Endothelial cell (in vitro differentiated cells): ENCODE measurements at regions not wholly inside any gene's neighbourhood (a gene's known extent, or its start where the extent isn't known, plus 50 kb on each side); places are given as distances from the start of the nearest gene placed in this dataset.

ENCODE experiments used
- DNase-seq: peaks from one replicate; pipeline ENCODE4 v3.0.0; 2021; ENCODE audit warnings: low spot score
- H3K27ac Mint-ChIP-seq: one replicate; pipeline ENCODE4 v1.8.0; 2021; ENCODE audit warnings: mixed read lengths, inconsistent platforms; ENCODE audit not compliant: unreplicated experiment
- H3K27me3 Mint-ChIP-seq: one replicate; pipeline ENCODE4 v1.8.0; 2021; ENCODE audit warnings: mild to moderate bottlenecking, moderate library complexity, mixed read lengths, inconsistent platforms; ENCODE audit not compliant: unreplicated experiment
- H3K36me3 Mint-ChIP-seq: one replicate; pipeline ENCODE4 v1.8.0; 2021; ENCODE audit warnings: mild to moderate bottlenecking, low read depth, mixed read lengths, inconsistent platforms; ENCODE audit not compliant: unreplicated experiment
- H3K4me1 Mint-ChIP-seq: one replicate; pipeline ENCODE4 v1.8.0; 2021; ENCODE audit warnings: mild to moderate bottlenecking, mixed read lengths, inconsistent platforms; ENCODE audit not compliant: unreplicated experiment
- H3K4me3 Mint-ChIP-seq: one replicate; pipeline ENCODE4 v1.8.0; 2021; ENCODE audit warnings: mild to moderate bottlenecking, mixed read lengths, inconsistent platforms; ENCODE audit not compliant: unreplicated experiment
- H3K9me3 Mint-ChIP-seq: one replicate; pipeline ENCODE4 v1.8.0; 2021; ENCODE audit warnings: mixed read lengths, inconsistent platforms; ENCODE audit not compliant: unreplicated experiment
- TF ChIP-seq, protein P1 (sequence below): fragments of 200-600 bp; sonication (generic); IDR thresholded peaks from one replicate; pipeline ENCODE4 v1.5.0; 2021; ENCODE audit warnings: antibody characterized with exemption; ENCODE audit not compliant: unreplicated experiment

DNA sequence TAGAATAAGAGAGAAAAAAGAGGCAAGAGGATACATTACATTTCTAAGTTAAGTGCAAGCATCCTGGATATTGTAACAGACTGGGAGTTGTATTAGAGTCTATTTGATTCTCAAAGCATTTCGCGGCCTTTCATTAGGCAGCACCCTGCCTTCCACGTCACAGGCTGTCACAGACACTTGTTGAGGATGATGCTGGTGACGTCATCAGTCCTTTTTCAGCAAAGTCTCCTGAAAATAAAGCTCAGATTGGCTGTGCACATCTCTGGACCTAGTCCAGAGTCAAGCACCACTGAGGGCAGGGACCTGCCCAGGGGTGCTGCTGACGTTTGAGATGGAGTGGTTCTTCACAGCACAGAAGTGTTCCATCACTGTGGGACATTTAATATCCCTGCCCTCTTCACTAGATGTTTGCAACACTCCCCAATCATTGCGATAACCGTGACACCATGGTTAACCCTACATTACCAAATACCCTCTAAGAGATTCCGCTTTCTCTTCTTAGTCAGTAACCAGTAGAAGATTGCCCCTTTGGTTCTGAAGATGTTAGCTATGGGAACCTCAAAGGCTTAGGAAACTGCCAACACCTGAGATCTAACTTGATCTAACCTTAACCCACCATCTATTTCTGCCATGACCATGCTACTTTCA is 72.7 kb upstream of the F3 start:
- Mint-ChIP-seq H3K4me3 (no peak overlapping the region), H3K4me1 (peaks cover 9% of the 10 kb centered on the region), H3K36me3 (no peaks in the 10 kb centered on the region), H3K27ac (no peak overlapping the region), H3K9me3 (no peaks in the 10 kb centered on the region), H3K27me3 (peaks cover 4% of the 10 kb centered on the region)
- DNase-seq, result no peak
- TF ChIP-seq, protein P1, sequence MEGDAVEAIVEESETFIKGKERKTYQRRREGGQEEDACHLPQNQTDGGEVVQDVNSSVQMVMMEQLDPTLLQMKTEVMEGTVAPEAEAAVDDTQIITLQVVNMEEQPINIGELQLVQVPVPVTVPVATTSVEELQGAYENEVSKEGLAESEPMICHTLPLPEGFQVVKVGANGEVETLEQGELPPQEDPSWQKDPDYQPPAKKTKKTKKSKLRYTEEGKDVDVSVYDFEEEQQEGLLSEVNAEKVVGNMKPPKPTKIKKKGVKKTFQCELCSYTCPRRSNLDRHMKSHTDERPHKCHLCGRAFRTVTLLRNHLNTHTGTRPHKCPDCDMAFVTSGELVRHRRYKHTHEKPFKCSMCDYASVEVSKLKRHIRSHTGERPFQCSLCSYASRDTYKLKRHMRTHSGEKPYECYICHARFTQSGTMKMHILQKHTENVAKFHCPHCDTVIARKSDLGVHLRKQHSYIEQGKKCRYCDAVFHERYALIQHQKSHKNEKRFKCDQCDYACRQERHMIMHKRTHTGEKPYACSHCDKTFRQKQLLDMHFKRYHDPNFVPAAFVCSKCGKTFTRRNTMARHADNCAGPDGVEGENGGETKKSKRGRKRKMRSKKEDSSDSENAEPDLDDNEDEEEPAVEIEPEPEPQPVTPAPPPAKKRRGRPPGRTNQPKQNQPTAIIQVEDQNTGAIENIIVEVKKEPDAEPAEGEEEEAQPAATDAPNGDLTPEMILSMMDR, result no peak

DNA sequence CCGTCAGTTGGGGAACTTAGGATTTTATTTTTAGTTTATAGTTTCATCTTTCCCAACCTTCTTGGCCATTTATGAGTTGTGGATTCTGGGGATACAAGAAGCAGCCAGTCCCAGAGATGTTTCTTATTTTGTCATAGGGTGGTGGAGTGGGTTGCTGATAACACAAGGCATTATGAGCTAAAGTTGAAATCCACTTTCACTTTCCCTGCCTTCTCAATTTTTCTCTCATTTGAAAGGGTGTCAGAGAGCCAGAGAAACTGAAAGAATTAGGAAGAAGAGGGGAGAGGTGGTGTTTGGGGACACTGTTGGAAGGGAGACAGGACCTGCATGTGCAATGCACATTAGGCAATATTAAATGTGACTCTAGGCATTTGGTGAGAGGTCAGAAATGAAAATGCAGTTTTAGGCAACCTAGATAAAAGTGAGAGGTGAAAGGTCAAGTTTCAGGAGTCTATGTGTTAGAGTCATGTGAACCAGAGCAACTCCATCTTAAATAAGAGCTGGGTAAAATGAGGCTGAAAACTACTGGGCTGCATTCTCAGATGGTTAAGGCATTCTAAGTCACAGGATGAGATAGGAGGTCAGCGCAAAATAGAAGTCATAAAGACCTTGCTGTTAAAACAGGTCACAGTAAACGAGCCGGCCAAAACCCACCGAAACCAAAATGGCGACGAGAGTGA is 71.1 kb upstream of the F3 start:
- H3K36me3 Mint-ChIP-seq, result no peaks in the 10 kb centered on the region
- no peak overlapping the region for H3K27ac Mint-ChIP-seq
- peaks cover 4% of the 10 kb centered on the region for H3K27me3 Mint-ChIP-seq
- no peak overlapping the region for H3K4me3 Mint-ChIP-seq
- H3K4me1 Mint-ChIP-seq, result peaks cover 12% of the 10 kb centered on the region
- H3K9me3 Mint-ChIP-seq, result no peaks in the 10 kb centered on the region
- DNase-seq, result no peak
- TF ChIP-seq, protein P1, result no peak

DNA sequence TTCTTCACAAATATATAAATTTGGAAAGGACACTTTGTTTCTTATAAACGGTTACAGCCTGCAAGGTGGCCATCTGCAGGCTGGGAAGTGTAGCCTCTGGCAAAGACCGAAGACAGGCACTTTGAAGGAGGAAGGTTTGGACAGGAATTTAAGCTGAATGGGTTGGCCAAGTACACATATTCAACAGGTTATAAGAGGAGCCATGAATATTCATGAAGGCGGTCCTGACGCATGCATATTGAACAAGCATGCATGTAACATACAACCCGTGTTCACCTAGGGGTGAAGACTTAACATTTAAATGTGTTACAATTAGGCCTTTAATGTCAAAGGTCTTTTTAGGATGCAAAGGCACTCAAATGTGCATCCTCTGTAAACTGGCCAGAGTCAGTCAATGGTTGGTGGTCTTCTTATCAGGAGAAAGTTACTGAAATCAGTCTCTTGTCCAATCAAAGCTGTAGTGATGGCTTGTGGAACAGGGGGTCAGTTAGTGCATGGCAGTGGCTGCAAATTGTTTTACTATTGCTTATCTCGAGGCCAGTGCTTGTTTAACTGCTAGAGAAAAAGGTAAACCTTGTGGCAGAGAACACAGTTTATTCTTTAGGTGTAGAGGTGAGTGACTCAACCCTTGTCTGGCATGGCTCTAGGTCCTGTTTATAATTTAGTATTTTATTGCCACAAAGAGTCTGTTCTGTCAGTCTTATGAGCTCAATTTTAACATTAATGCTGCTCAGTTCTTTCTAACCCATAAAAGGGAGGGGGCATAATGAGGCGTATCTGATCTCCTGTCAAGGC is 70.3 kb upstream of the F3 start:
- Mint-ChIP-seq H3K4me3 (no peak overlapping the region), H3K27ac (no peak overlapping the region), H3K4me1 (peaks cover 14% of the 10 kb centered on the region), H3K9me3 (no peaks in the 10 kb centered on the region), H3K36me3 (no peaks in the 10 kb centered on the region), H3K27me3 (peaks cover 4% of the 10 kb centered on the region)
- TF ChIP-seq, protein P1, result no peak
- DNase-seq, result no peak

DNA sequence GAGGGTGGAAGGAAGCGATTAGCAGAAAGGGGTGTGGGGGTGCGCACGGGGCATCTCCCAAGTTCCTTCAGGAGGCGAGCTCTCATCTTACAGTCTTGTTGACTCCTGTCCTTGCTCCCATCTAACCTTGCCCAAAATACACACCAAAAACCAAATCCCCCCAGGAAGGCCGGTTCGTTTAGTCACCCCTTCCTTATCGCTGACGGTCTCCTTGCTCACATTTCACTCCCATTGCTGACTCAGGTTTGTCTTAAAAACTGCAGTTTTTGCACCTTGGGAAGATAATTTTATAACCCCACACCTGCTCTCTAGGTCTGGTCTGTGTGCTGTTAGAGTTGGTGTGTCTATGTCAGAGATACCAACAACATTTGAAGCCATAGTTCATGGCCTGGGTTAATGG is 68.1 kb upstream of the F3 start:
- H3K9me3 Mint-ChIP-seq, result no peaks in the 10 kb centered on the region
- peaks cover 9% of the 10 kb centered on the region for H3K4me1 Mint-ChIP-seq
- H3K36me3 Mint-ChIP-seq, result no peaks in the 10 kb centered on the region
- H3K27me3 Mint-ChIP-seq, result peaks cover 4% of the 10 kb centered on the region
- no peak overlapping the region for H3K4me3 Mint-ChIP-seq
- TF ChIP-seq, protein P1, result no peak
- no peak overlapping the region for H3K27ac Mint-ChIP-seq
- DNase-seq, result no peak
